ENCODE measurements at regions not wholly inside any gene's neighbourhood (a gene's known extent, or its start where the extent isn't known, plus 50 kb on each side); places are given as distances from the start of the nearest gene placed in this dataset.

- TF ChIP-seq ZNF274 (IDR thresholded peaks at IDR 0.05; ENCODE audit: low read depth, low read length) (no peak), SUZ12 (IDR thresholded peaks at IDR 0.05; ENCODE audit: extremely low read depth, insufficient read depth, insufficient read length) (no peak), YY1 (IDR thresholded peaks at IDR 0.05; ENCODE audit: insufficient read depth, insufficient read length) (no peak)
These were observed 213.0 kb upstream of the PLEKHG7 start for GRCh38 chr12:92489781-92490180.
